HL-60 (cell line): ENCODE measurements at regions not wholly inside any gene's neighbourhood (a gene's known extent, or its start where the extent isn't known, plus 50 kb on each side); places are given as distances from the start of the nearest gene placed in this dataset.
"Not testable (repeated sequence)": the region's sequence is repeated elsewhere in the genome, so short reads cannot be mapped to it uniquely, and the experiment has no call there.

Experiments
- DNase-seq, 2 experiments: peaks; one replicate each; pipeline ENCODE4 v3.0.0-alpha.2; 2010 to 2020; ENCODE audit warnings: low read depth in 1 of 2, low spot score in 1 of 2
- H3K27ac ChIP-seq: fragments of 250-450 bp; sonication (Bioruptor Pico); replicated peaks from 2 replicates; pipeline ENCODE4 v1.5.1; 2020; ENCODE audit warnings: mild to moderate bottlenecking, moderate library complexity
- H3K27me3 ChIP-seq: fragments of 250-450 bp; sonication (Bioruptor Pico); 2 replicates; pipeline ENCODE4 v1.5.1; 2021; ENCODE audit warnings: mild to moderate bottlenecking, moderate library complexity; ENCODE audit not compliant: insufficient read depth, poor library complexity, severe bottlenecking
- H3K4me3 ChIP-seq: replicated peaks from 2 replicates; pipeline ENCODE4 v1.5.1; 2011; ENCODE audit warnings: mild to moderate bottlenecking, control low read depth, low read length; ENCODE audit not compliant: insufficient read depth
- CTCF ChIP-seq: IDR thresholded peaks from one replicate; pipeline ENCODE4 v1.5.1; 2011; ENCODE audit warnings: low read length, control low read depth, inconsistent platforms; ENCODE audit not compliant: insufficient read depth
- GABPA ChIP-seq: IDR thresholded peaks from 2 replicates; pipeline ENCODE4 v1.6.1; 2012; ENCODE audit warnings: low read depth
- POLR2AphosphoS5 ChIP-seq: IDR thresholded peaks from 2 replicates; pipeline ENCODE4 v1.6.1; 2012; ENCODE audit warnings: low read depth
- REST ChIP-seq: IDR thresholded peaks from 2 replicates; pipeline ENCODE4 v1.6.1; 2012; ENCODE audit warnings: low read depth; ENCODE audit not compliant: insufficient replicate concordance
- SPI1 ChIP-seq: IDR thresholded peaks from 2 replicates; pipeline ENCODE4 v1.6.1; 2012; ENCODE audit warnings: low read depth, mild to moderate bottlenecking, borderline replicate concordance

- peak in 1 of 2 experiments; percentile 17 for DNase-seq
- H3K27me3 ChIP-seq, H3K27ac ChIP-seq, H3K4me3 ChIP-seq: not testable (repeated sequence)
- TF ChIP-seq SPI1, result peak; percentile 79
Observed at GRCh38 chr3:14272959-14273560, 94.4 kb downstream of the LSM3 start.

GRCh38 chr3:14273901-14274611, 95.4 kb downstream of the LSM3 start:
- Histone ChIP-seq H3K27me3 (no peaks in the 10 kb centered on the region), H3K4me3 (no peak overlapping the region), H3K27ac (no peak overlapping the region)
- DNase-seq, result no peak
- TF ChIP-seq POLR2AphosphoS5, result no peak
- TF ChIP-seq SPI1, result no peak
- TF ChIP-seq GABPA, result no peak
- TF ChIP-seq CTCF, result no peak
- no peak for TF ChIP-seq REST

- no peak for DNase-seq
- H3K4me3 ChIP-seq, result no peak overlapping the region
- H3K27ac ChIP-seq, result no peak overlapping the region
- H3K27me3 ChIP-seq, result no peaks in the 10 kb centered on the region
- TF ChIP-seq SPI1 (no peak), POLR2AphosphoS5 (no peak), GABPA (no peak), REST (no peak), CTCF (no peak)
Observed at GRCh38 chr3:14274612-14274936, 96.0 kb downstream of the LSM3 start.

- H3K4me3 ChIP-seq, result no peak overlapping the region
- peak in 1 of 2 experiments; percentile 26 for DNase-seq
- TF ChIP-seq SPI1 (no peak), GABPA (no peak), POLR2AphosphoS5 (no peak), REST (no peak), CTCF (no peak)
- H3K27ac ChIP-seq, result no peak overlapping the region
- no peaks in the 10 kb centered on the region for H3K27me3 ChIP-seq
Observed at GRCh38 chr3:14274999-14275961, 96.7 kb downstream of the LSM3 start.
